HEK293 (cell line): ENCODE measurements at regions not wholly inside any gene's neighbourhood (a gene's known extent, or its start where the extent isn't known, plus 50 kb on each side); places are given as distances from the start of the nearest gene placed in this dataset.

Source experiments
- CTCF ChIA-PET: fragments of 350-600 bp; formaldehyde crosslinking; extraction: SDS; loops from one replicate; lab custom pipeline; 2021; ENCODE audit warnings: antibody characterized with exemption; lab: Yijun Ruan, JAX
- POLR2A ChIA-PET: fragments of 300-600 bp; formaldehyde crosslinking; extraction: SDS; loops from one replicate; lab custom pipeline; 2020; ENCODE audit warnings: antibody characterized with exemption, inconsistent platforms; lab: Yijun Ruan, JAX
- H3K27ac ChIP-seq: fragments of 200-500 bp; sonication (Bioruptor generic); 2 replicates; pipeline ENCODE4 v1.5.1; 2014; ENCODE audit warnings: low read depth, low read length, control low read depth, inconsistent platforms; ENCODE audit errors: extremely low read depth
- H3K36me3 ChIP-seq, 2 experiments: fragments of 200-500 bp in 1 of 2; sonication (Bioruptor generic) in 1 of 2; 1 replicate in 1 of 2; 2 replicates in 1 of 2; pipeline ENCODE4 v1.5.1; 2014 to 2017; ENCODE audit warnings: inconsistent platforms in 2 of 2, low read length in 2 of 2; ENCODE audit not compliant: control insufficient read depth in 2 of 2, insufficient read depth in 1 of 2
- H3K4me1 ChIP-seq: fragments of 200-500 bp; sonication (Bioruptor generic); 2 replicates; pipeline ENCODE4 v1.5.1; 2014; ENCODE audit warnings: mild to moderate bottlenecking, low read length, inconsistent platforms; ENCODE audit not compliant: control insufficient read depth, insufficient read depth
- H3K4me3 ChIP-seq: 2 replicates; pipeline ENCODE4 v1.5.1; 2011; ENCODE audit warnings: low read depth, mild to moderate bottlenecking, control low read depth, low read length, moderate library complexity
- H3K9me3 ChIP-seq: fragments of 200-500 bp; sonication (Bioruptor generic); 2 replicates; pipeline ENCODE4 v1.5.1; 2014; ENCODE audit warnings: low read depth, low read length, inconsistent platforms; ENCODE audit not compliant: control insufficient read depth, insufficient read depth
- EGR2 ChIP-seq: fragments of 450-650 bp; formaldehyde crosslinking; IDR thresholded peaks from 2 replicates; pipeline ENCODE4 v1.5.1; 2016; ENCODE audit warnings: low read depth, missing biosample characterization, missing genetic modification characterization
- FEZF1 ChIP-seq: fragments of 450-650 bp; formaldehyde crosslinking; IDR thresholded peaks from 2 replicates; pipeline ENCODE4 v1.5.1; 2016; ENCODE audit warnings: missing biosample characterization, missing genetic modification characterization
- HOXC10 ChIP-seq: sonication (generic); formaldehyde crosslinking; IDR thresholded peaks from 2 replicates; pipeline ENCODE4 v1.8.1; 2023; ENCODE audit warnings: mild to moderate bottlenecking, missing genetic modification reagents
- KLF7 ChIP-seq: fragments of 450-650 bp; formaldehyde crosslinking; IDR thresholded peaks from 2 replicates; pipeline ENCODE4 v1.5.1; 2016; ENCODE audit warnings: missing biosample characterization, missing genetic modification characterization, borderline replicate concordance
- SP3 ChIP-seq: fragments of 450-650 bp; formaldehyde crosslinking; IDR thresholded peaks from 2 replicates; pipeline ENCODE4 v1.5.1; 2016; ENCODE audit warnings: missing biosample characterization, missing genetic modification characterization
- YY1 ChIP-seq: fragments of 450-650 bp; formaldehyde crosslinking; IDR thresholded peaks from 2 replicates; pipeline ENCODE4 v1.5.1; 2018; ENCODE audit warnings: missing biosample characterization, missing genetic modification characterization
- ZFP3 ChIP-seq: fragments of 450-650 bp; formaldehyde crosslinking; IDR thresholded peaks from 2 replicates; pipeline ENCODE4 v1.5.1; 2016; ENCODE audit warnings: low read depth, missing biosample characterization, missing genetic modification characterization
- ZNF133 ChIP-seq: fragments of 450-650 bp; formaldehyde crosslinking; IDR thresholded peaks from 2 replicates; pipeline ENCODE4 v1.5.1; 2016; ENCODE audit warnings: missing biosample characterization, missing genetic modification characterization
- ZNF140 ChIP-seq: fragments of 450-650 bp; formaldehyde crosslinking; IDR thresholded peaks from 2 replicates; pipeline ENCODE4 v1.5.1; 2016; ENCODE audit warnings: missing biosample characterization, missing genetic modification characterization
- ZNF239 ChIP-seq: fragments of 450-650 bp; formaldehyde crosslinking; IDR thresholded peaks from 2 replicates; pipeline ENCODE4 v1.5.1; 2016; ENCODE audit warnings: missing biosample characterization, missing genetic modification characterization
- ZNF266 ChIP-seq: fragments of 450-650 bp; formaldehyde crosslinking; IDR thresholded peaks from 2 replicates; pipeline ENCODE4 v1.5.1; 2016; ENCODE audit warnings: missing biosample characterization, missing genetic modification characterization, low read depth
- ZNF335 ChIP-seq: fragments of 450-650 bp; formaldehyde crosslinking; conservative IDR thresholded peaks from 2 replicates; pipeline ENCODE4 v1.5.1; 2016; ENCODE audit warnings: missing biosample characterization, missing genetic modification characterization
- ZNF37A ChIP-seq: fragments of 450-650 bp; IDR thresholded peaks from 2 replicates; pipeline ENCODE4 v1.5.1; 2018; ENCODE audit warnings: missing biosample characterization, missing genetic modification characterization
- ZNF521 ChIP-seq: fragments of 450-650 bp; formaldehyde crosslinking; IDR thresholded peaks from 2 replicates; pipeline ENCODE4 v1.5.1; 2017; ENCODE audit warnings: missing biosample characterization, mild to moderate bottlenecking, missing genetic modification characterization
- ZNF530 ChIP-seq: fragments of 450-650 bp; formaldehyde crosslinking; IDR thresholded peaks from 2 replicates; pipeline ENCODE4 v1.5.1; 2016; ENCODE audit warnings: low read depth, missing biosample characterization, missing genetic modification characterization
- ZNF621 ChIP-seq: fragments of 450-650 bp; formaldehyde crosslinking; IDR thresholded peaks from 2 replicates; pipeline ENCODE4 v1.5.1; 2017; ENCODE audit warnings: missing biosample characterization, missing genetic modification characterization
- ZNF660 ChIP-seq: fragments of 450-650 bp; IDR thresholded peaks from 2 replicates; pipeline ENCODE4 v1.5.1; 2018; ENCODE audit warnings: missing biosample characterization, mild to moderate bottlenecking, missing genetic modification characterization
- TF ChIP-seq, protein P1 (sequence below): fragments of 450-650 bp; formaldehyde crosslinking; IDR thresholded peaks from 2 replicates; pipeline ENCODE4 v1.5.1; 2016; ENCODE audit warnings: missing biosample characterization, missing genetic modification characterization
- TF ChIP-seq, protein P2 (sequence below): fragments of 450-650 bp; formaldehyde crosslinking; IDR thresholded peaks from 2 replicates; pipeline ENCODE4 v1.5.1; 2016; ENCODE audit warnings: missing biosample characterization, missing genetic modification characterization
- TF ChIP-seq, protein P3 (sequence below): fragments of 450-650 bp; formaldehyde crosslinking; IDR thresholded peaks from 2 replicates; pipeline ENCODE4 v1.5.1; 2017; ENCODE audit warnings: missing biosample characterization, missing genetic modification characterization
- TF ChIP-seq, protein P4 (sequence below): fragments of 450-650 bp; formaldehyde crosslinking; IDR thresholded peaks from 2 replicates; pipeline ENCODE4 v1.5.1; 2017; ENCODE audit warnings: missing biosample characterization, mild to moderate bottlenecking, missing genetic modification characterization, moderate library complexity
- TF ChIP-seq, protein P5 (sequence below): fragments of 450-650 bp; formaldehyde crosslinking; IDR thresholded peaks from 2 replicates; pipeline ENCODE4 v1.5.1; 2016; ENCODE audit warnings: missing biosample characterization, missing genetic modification characterization

DNA sequence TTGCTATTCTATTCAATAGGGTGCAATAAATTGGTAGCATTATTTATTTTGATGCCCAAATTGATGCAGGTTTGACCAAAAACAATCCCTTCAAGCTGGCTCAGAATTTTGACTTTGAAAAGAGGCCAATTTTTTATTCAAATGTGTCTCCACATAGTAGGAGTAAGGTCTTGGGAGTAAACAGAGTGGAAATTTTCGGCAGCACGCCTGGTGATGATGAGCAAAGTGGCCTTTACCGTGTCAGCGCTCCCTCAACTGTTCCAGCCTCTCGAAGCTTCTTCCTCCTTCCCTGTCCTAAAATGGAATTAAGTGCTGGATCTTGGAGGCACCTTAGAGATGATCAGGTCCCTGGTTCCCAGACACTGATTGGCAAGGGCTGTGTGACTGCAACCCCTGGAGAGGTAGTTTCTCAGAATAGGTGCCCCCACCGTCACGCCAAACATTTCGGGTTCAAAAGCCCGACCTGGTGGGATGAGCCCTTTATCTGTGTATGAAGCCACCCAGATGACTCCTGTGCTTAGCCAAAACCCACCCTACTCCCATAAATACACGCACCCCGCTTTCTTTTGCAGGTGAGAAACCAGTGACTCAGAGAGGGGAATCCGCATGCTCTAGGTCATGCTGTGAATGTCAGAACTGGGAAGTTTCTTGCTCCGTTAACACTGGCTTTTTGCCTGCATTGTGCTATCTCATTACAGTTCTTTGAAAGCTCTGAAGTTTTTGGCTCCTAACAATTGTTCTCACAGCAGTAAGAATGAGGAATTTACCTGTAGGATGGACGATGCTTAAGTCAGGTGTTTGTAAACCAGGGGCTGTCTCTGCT, 89.1 kb downstream of the CRYGS start:
- TF ChIP-seq ZNF133 = no peak
- TF ChIP-seq, protein P1, sequence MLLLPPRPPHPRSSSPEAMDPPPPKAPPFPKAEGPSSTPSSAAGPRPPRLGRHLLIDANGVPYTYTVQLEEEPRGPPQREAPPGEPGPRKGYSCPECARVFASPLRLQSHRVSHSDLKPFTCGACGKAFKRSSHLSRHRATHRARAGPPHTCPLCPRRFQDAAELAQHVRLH (tag by site-specific recombination) = no peak
- TF ChIP-seq, protein P2, sequence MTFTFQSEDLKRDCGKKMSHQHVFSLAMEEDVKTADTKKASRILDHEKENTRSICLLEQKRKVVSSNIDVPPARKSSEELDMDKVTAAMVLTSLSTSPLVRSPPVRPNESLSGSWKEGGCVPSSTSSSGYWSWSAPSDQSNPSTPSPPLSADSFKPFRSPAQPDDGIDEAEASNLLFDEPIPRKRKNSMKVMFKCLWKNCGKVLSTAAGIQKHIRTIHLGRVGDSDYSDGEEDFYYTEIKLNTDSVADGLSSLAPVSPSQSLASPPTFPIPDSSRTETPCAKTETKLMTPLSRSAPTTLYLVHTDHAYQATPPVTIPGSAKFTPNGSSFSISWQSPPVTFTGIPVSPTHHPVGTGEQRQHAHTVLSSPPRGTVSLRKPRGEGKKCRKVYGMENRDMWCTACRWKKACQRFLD = no peak
- no peak for TF ChIP-seq ZNF266 (tag by site-specific recombination)
- TF ChIP-seq, protein P3, sequence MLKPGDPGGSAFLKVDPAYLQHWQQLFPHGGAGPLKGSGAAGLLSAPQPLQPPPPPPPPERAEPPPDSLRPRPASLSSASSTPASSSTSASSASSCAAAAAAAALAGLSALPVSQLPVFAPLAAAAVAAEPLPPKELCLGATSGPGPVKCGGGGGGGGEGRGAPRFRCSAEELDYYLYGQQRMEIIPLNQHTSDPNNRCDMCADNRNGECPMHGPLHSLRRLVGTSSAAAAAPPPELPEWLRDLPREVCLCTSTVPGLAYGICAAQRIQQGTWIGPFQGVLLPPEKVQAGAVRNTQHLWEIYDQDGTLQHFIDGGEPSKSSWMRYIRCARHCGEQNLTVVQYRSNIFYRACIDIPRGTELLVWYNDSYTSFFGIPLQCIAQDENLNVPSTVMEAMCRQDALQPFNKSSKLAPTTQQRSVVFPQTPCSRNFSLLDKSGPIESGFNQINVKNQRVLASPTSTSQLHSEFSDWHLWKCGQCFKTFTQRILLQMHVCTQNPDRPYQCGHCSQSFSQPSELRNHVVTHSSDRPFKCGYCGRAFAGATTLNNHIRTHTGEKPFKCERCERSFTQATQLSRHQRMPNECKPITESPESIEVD (tag by site-specific recombination) = no peak
- POLR2A ChIA-PET = no interaction called here
- no peaks in the 10 kb centered on the region for H3K9me3 ChIP-seq

DNA sequence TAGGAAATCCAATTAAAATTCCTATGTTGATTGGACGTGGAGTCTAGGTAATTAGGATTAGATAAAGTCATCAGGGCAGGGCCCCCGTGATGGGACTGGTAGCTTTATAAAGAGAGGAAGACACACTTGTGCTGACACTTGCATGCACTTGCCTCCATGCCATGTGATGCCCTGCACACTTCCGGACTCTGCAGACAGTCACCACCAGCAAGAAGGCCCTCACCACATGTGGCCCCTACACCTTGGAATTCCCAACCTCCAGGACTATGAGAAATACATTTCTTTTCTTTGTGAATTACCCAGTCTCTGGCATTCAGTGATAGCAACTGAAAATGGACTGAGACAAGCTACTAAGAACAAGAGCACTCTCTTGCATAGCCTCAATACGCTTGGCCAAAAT, 90.6 kb downstream of the CRYGS start:
- Histone ChIP-seq H3K4me3 (no peak overlapping the region), H3K4me1 (no peaks in the 10 kb centered on the region), H3K27ac (no peak overlapping the region), H3K36me3 (no peaks in the 10 kb centered on the region), H3K9me3 (no peaks in the 10 kb centered on the region)
- no peak for TF ChIP-seq ZNF239 (tag by site-specific recombination)
- TF ChIP-seq FEZF1 (tag by site-specific recombination) = no peak
- no peak for TF ChIP-seq ZNF37A (tag by site-specific recombination)
- TF ChIP-seq ZNF660 (tag by site-specific recombination) = no peak
- no peak for TF ChIP-seq EGR2 (tag by site-specific recombination)
- no peak for TF ChIP-seq ZFP3 (tag by site-specific recombination)
- TF ChIP-seq ZNF521 (tag by site-specific recombination) = no peak
- TF ChIP-seq, protein P4, sequence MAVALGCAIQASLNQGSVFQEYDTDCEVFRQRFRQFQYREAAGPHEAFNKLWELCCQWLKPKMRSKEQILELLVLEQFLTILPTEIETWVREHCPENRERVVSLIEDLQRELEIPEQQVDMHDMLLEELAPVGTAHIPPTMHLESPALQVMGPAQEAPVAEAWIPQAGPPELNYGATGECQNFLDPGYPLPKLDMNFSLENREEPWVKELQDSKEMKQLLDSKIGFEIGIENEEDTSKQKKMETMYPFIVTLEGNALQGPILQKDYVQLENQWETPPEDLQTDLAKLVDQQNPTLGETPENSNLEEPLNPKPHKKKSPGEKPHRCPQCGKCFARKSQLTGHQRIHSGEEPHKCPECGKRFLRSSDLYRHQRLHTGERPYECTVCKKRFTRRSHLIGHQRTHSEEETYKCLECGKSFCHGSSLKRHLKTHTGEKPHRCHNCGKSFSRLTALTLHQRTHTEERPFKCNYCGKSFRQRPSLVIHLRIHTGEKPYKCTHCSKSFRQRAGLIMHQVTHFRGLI (tag by site-specific recombination) = no peak
- TF ChIP-seq, protein P5, sequence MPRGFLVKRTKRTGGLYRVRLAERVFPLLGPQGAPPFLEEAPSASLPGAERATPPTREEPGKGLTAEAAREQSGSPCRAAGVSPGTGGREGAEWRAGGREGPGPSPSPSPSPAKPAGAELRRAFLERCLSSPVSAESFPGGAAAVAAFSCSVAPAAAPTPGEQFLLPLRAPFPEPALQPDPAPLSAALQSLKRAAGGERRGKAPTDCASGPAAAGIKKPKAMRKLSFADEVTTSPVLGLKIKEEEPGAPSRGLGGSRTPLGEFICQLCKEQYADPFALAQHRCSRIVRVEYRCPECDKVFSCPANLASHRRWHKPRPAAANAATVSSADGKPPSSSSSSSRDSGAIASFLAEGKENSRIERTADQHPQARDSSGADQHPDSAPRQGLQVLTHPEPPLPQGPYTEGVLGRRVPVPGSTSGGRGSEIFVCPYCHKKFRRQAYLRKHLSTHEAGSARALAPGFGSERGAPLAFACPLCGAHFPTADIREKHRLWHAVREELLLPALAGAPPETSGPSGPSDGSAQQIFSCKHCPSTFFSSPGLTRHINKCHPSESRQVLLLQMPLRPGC (tag by site-specific recombination) = no peak
- no peak for TF ChIP-seq ZNF140 (tag by site-specific recombination)
- TF ChIP-seq ZNF266 (tag by site-specific recombination) = no peak
- TF ChIP-seq ZNF530 (tag by site-specific recombination) = no peak
- TF ChIP-seq ZNF335 (tag by site-specific recombination) = no peak
- TF ChIP-seq YY1 (tag by site-specific recombination) = no peak
- no peak for TF ChIP-seq ZNF621 (tag by site-specific recombination)
- no peak for TF ChIP-seq KLF7
- TF ChIP-seq SP3 (tag by site-specific recombination) = no peak
- TF ChIP-seq HOXC10 = no peak
- ChIA-PET POLR2A (no interaction called here), CTCF (interaction anchor here (0.5 kb wide), 1 partner anchor 660 kb away, joined by 3 read pairs; no protein-coding TSS in a partner anchor)

More for the DNA sequence above, 89.1 kb downstream of the CRYGS start:
- CTCF ChIA-PET = no interaction called here
- H3K4me1 ChIP-seq = no peaks in the 10 kb centered on the region
- H3K27ac ChIP-seq = no peak overlapping the region
- H3K36me3 ChIP-seq = no peaks in the 10 kb centered on the region
- H3K4me3 ChIP-seq = no peak overlapping the region
